Fibroblast of lung (primary cell): ENCODE measurements at regions not wholly inside any gene's neighbourhood (a gene's known extent, or its start where the extent isn't known, plus 50 kb on each side); places are given as distances from the start of the nearest gene placed in this dataset.

Source experiments
- DNase-seq, 2 donors: peaks; one replicate each; pipeline versions ENCODE4 v3.0.0 to v3.0.0-alpha.2; 2010; ENCODE audit warnings: low read depth in 2 of 2
- H2AFZ ChIP-seq: 2 replicates; pipeline ENCODE4 v1.5.1; 2012; ENCODE audit warnings: low read length, control low read depth, inconsistent platforms
- H3K27ac ChIP-seq: 2 replicates; pipeline ENCODE4 v1.5.1; 2011; ENCODE audit warnings: low read length, control low read depth; ENCODE audit not compliant: insufficient read depth
- H3K27me3 ChIP-seq: 2 replicates; pipeline ENCODE4 v1.5.1; 2011; ENCODE audit warnings: mild to moderate bottlenecking, low read length; ENCODE audit not compliant: control insufficient read depth, insufficient read depth
- H3K36me3 ChIP-seq: 2 replicates; pipeline ENCODE4 v1.5.1; 2011; ENCODE audit warnings: low read length; ENCODE audit not compliant: control insufficient read depth, insufficient read depth
- H3K4me1 ChIP-seq: 2 replicates; pipeline ENCODE4 v1.5.1; 2011; ENCODE audit warnings: low read length; ENCODE audit not compliant: control insufficient read depth, insufficient read depth; ENCODE audit errors: extremely low read depth
- H3K4me2 ChIP-seq: 2 replicates; pipeline ENCODE4 v1.5.1; 2011; ENCODE audit warnings: low read length, control low read depth; ENCODE audit not compliant: insufficient read depth; ENCODE audit errors: extremely low read depth
- H3K4me3 ChIP-seq, 4 experiments: fragments of 200-600 bp in 1 of 4; sonication (generic) in 1 of 4; replicated peaks in 1 of 4; 2 replicates each; pipeline ENCODE4 v1.5.1; 2011 to 2016; ENCODE audit warnings: low read length in 4 of 4, low read depth in 3 of 4, mild to moderate bottlenecking in 3 of 4, control low read depth in 2 of 4, inconsistent platforms in 1 of 4, mixed read lengths in 1 of 4; ENCODE audit not compliant: insufficient read depth in 1 of 4; ENCODE audit errors: control extremely low read depth in 1 of 4
- H3K79me2 ChIP-seq: 2 replicates; pipeline ENCODE4 v1.5.1; 2012; ENCODE audit warnings: mild to moderate bottlenecking, low read length, inconsistent platforms; ENCODE audit not compliant: control insufficient read depth, insufficient read depth
- H3K9ac ChIP-seq: 2 replicates; pipeline ENCODE4 v1.5.1; 2011; ENCODE audit warnings: mild to moderate bottlenecking, low read length, control low read depth; ENCODE audit not compliant: insufficient read depth
- H3K9me3 ChIP-seq: 2 replicates; pipeline ENCODE4 v1.5.1; 2012; ENCODE audit warnings: low read depth, low read length; ENCODE audit not compliant: control insufficient read depth, insufficient read depth
- H4K20me1 ChIP-seq: 2 replicates; pipeline ENCODE4 v1.5.1; 2011; ENCODE audit warnings: low read length; ENCODE audit not compliant: control insufficient read depth, insufficient read depth; ENCODE audit errors: extremely low read depth
- CTCF ChIP-seq, 2 donors: IDR thresholded peaks in 1 of 2; conservative IDR thresholded peaks in 1 of 2; 1 replicate in 1 of 2; 2 replicates in 1 of 2; pipeline ENCODE4 v1.5.1; 2011 to 2012; ENCODE audit warnings: low read length in 2 of 2, control low read depth in 1 of 2, inconsistent platforms in 1 of 2, low read depth in 1 of 2, mild to moderate bottlenecking in 1 of 2
- EZH2 ChIP-seq: IDR thresholded peaks from 2 replicates; pipeline ENCODE4 v1.5.1; 2012; ENCODE audit warnings: low read length, control low read depth, mild to moderate bottlenecking; ENCODE audit errors: missing control alignments

GRCh38 chr6:103080497-103080896 is 1687.0 kb downstream of the GRIK2 start:
- H4K20me1 ChIP-seq, result no peaks in the 10 kb centered on the region
- no peaks in the 10 kb centered on the region for H3K79me2 ChIP-seq
- no peaks in the 10 kb centered on the region for H3K36me3 ChIP-seq
- no peak overlapping the region for H3K4me2 ChIP-seq
- H3K9ac ChIP-seq, result no peak overlapping the region
- no peak for DNase-seq
- TF ChIP-seq EZH2 (no peak), CTCF (conservative IDR thresholded peaks at IDR 0.05 in 1 of 2, IDR thresholded peaks at IDR 0.05 in 1 of 2; ENCODE audit: low read depth in 1 of 2, low read length in 2 of 2) (no peak)
- H3K4me1 ChIP-seq, result no peaks in the 10 kb centered on the region
- H2AFZ ChIP-seq, result no peak overlapping the region
- no peak overlapping the region for H3K4me3 ChIP-seq
- no peak overlapping the region for H3K27ac ChIP-seq
- no peaks in the 10 kb centered on the region for H3K9me3 ChIP-seq
- no peaks in the 10 kb centered on the region for H3K27me3 ChIP-seq

GRCh38 chr6:103079867-103080266 is 1686.4 kb downstream of the GRIK2 start:
- no peaks in the 10 kb centered on the region for H4K20me1 ChIP-seq
- TF ChIP-seq CTCF (conservative IDR thresholded peaks at IDR 0.05 in 1 of 2, IDR thresholded peaks at IDR 0.05 in 1 of 2; ENCODE audit: low read depth in 1 of 2, low read length in 2 of 2) (no peak), EZH2 (no peak)

GRCh38 chr6:103062136-103062535 is 1668.6 kb downstream of the GRIK2 start:
- no peaks in the 10 kb centered on the region for H3K9me3 ChIP-seq
- no peaks in the 10 kb centered on the region for H3K27me3 ChIP-seq
- H3K79me2 ChIP-seq, result no peaks in the 10 kb centered on the region
- H4K20me1 ChIP-seq, result no peaks in the 10 kb centered on the region
- H3K4me1 ChIP-seq, result no peaks in the 10 kb centered on the region
- DNase-seq, result no peak
- no peak overlapping the region for H3K4me2 ChIP-seq
- no peak overlapping the region for H2AFZ ChIP-seq
- no peaks in the 10 kb centered on the region for H3K36me3 ChIP-seq
- TF ChIP-seq CTCF (conservative IDR thresholded peaks at IDR 0.05 in 1 of 2, IDR thresholded peaks at IDR 0.05 in 1 of 2; ENCODE audit: low read depth in 1 of 2, low read length in 2 of 2) (no peak), EZH2 (no peak)
- H3K9ac ChIP-seq, result no peak overlapping the region
- no peak overlapping the region for H3K27ac ChIP-seq
- H3K4me3 ChIP-seq, result no peak overlapping the region

More at GRCh38 chr6:103079867-103080266, 1686.4 kb downstream of the GRIK2 start:
- Histone ChIP-seq H3K4me2 (no peak overlapping the region), H3K79me2 (no peaks in the 10 kb centered on the region), H3K9ac (no peak overlapping the region), H3K9me3 (no peaks in the 10 kb centered on the region), H3K27ac (no peak overlapping the region), H3K36me3 (no peaks in the 10 kb centered on the region), H3K27me3 (no peaks in the 10 kb centered on the region), H2AFZ (no peak overlapping the region), H3K4me1 (no peaks in the 10 kb centered on the region), H3K4me3 (no peak overlapping the region)
- no peak for DNase-seq
